Pancreas (tissue), 10 donors: ENCODE measurements at regions not wholly inside any gene's neighbourhood (a gene's known extent, or its start where the extent isn't known, plus 50 kb on each side); places are given as distances from the start of the nearest gene placed in this dataset.

Source experiments
- ATAC-seq, 4 donors: fragments of 200-7000 bp; cut with Tn5 transposase; one replicate each; pipeline versions ENCODE4 v1.8.0 to v1.9.1; 2020; ENCODE audit warnings: mild to moderate bottlenecking in 4 of 4, moderate library complexity in 4 of 4
- DNase-seq, 6 donors: peaks; one replicate each; pipeline ENCODE4 v3.0.0-alpha.2; 2020
- FAIRE-seq: peaks from 2 replicates; lab custom pipeline; 2012; peaks lifted over from hg19 to GRCh38; lab: Jason Lieb, UNC
- H3K27ac ChIP-seq, 4 donors: fragments of 200-600 bp; sonication (generic); 1 replicate in 3 of 4; 2 replicates in 1 of 4; pipeline versions ENCODE4 v1.5.0 to v1.8.0; 2020
- H3K27me3 ChIP-seq, 4 donors: fragments of 200-600 bp; one replicate each; pipeline ENCODE4 v1.8.0; 2021
- H3K36me3 ChIP-seq, 3 donors: fragments of 200-600 bp; sonication (generic) in 1 of 3; one replicate each; pipeline versions ENCODE4 v1.5.0 to v1.8.0; 2020 to 2021
- H3K4me1 ChIP-seq, 3 donors: fragments of 200-600 bp; one replicate each; pipeline ENCODE4 v1.8.0; 2021
- H3K4me3 ChIP-seq, 4 donors: fragments of 200-600 bp; sonication (generic) in 2 of 4; one replicate each; pipeline versions ENCODE4 v1.5.0 to v1.8.0; 2020 to 2021
- H3K9me3 ChIP-seq, 4 donors: fragments of 200-600 bp; one replicate each; pipeline ENCODE4 v1.8.0; 2021
- WGBS, 2 donors: extraction: QIAGEN DNeasy Blood & Tissue Kit; methylation state at CpG; one replicate each; pipeline ENCODE4 v1.1.7; 2013; 5-methylcytosine and 5-hydroxymethylcytosine counted together
- intact Hi-C, 3 donors: fragments of 100-400 bp; cut with DNase I; formaldehyde crosslinking; loops; one replicate each; pipeline versions ENCODE4 v1.11.1 to v1.14.2; 2022
- TF ChIP-seq, protein P1 (sequence below), 4 donors: fragments of 200-600 bp; sonication (generic) in 3 of 4; IDR thresholded peaks; one replicate each; pipeline versions ENCODE4 v1.5.0 to v1.8.0; 2021; ENCODE audit warnings: antibody characterized with exemption in 4 of 4
- donor health status: healthy with polysubstance abuse.
- donor health status: DM: no; HTN: no; CAD: no; lungs with moderate emphysema.
- donor health status: DM: no; HTN: no; CAD: no.
- donor health status: control.
- donor health status: control.
- donor health status: Bipolar disorder and iron deficiency.
- donor health status: DM: yes; HTN: yes; CAD: no.
- donor health status: DM: no; HTN: no; CAD: no.
- donor health status: DM: no; HTN: no; CAD: no.
- donor health status: DM: yes; HTN: yes; CAD: no.

- Histone ChIP-seq H3K27me3 (no peaks in the 10 kb centered on the region), H3K4me3 (no peak overlapping the region), H3K4me1 (no peaks in the 10 kb centered on the region), H3K27ac (no peak overlapping the region), H3K9me3 (no peaks in the 10 kb centered on the region), H3K36me3 (no peaks in the 10 kb centered on the region)
- ATAC-seq (no peak), FAIRE-seq (no peak), DNase-seq (no peak)
- WGBS, 2 donors: 56 to 78% methylated on average over 2 of the region's 2 CpGs
- intact Hi-C loops: no loop called here
- TF ChIP-seq, protein P1, sequence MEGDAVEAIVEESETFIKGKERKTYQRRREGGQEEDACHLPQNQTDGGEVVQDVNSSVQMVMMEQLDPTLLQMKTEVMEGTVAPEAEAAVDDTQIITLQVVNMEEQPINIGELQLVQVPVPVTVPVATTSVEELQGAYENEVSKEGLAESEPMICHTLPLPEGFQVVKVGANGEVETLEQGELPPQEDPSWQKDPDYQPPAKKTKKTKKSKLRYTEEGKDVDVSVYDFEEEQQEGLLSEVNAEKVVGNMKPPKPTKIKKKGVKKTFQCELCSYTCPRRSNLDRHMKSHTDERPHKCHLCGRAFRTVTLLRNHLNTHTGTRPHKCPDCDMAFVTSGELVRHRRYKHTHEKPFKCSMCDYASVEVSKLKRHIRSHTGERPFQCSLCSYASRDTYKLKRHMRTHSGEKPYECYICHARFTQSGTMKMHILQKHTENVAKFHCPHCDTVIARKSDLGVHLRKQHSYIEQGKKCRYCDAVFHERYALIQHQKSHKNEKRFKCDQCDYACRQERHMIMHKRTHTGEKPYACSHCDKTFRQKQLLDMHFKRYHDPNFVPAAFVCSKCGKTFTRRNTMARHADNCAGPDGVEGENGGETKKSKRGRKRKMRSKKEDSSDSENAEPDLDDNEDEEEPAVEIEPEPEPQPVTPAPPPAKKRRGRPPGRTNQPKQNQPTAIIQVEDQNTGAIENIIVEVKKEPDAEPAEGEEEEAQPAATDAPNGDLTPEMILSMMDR (IDR thresholded peaks at IDR 0.05): no peak
These were observed 106.5 kb upstream of the CRBN start for GRCh38 chr3:3286014-3286413.

DNA sequence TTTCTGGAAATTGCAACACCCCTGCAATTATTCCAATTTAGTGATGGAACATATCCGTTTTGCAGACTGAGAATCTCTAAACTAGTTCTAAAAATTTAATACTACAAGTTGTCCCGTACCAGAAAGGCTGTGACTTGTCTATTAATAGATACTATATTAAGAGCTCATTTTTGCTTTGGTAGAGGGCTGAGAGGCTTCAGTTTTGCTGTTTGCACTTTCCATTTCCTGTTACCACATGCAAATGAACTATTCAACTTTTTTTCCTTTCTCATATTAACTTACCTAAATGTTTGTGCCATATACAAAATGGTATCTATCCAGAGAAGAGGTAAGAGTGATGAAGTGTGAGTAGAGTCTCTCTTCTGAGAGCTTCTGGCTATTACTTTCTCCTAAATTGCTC lies 101.5 kb upstream of the CRBN start:
- Histone ChIP-seq H3K4me1 (no peaks in the 10 kb centered on the region), H3K4me3 (no peak overlapping the region), H3K27ac (no peak overlapping the region), H3K9me3 (no peaks in the 10 kb centered on the region), H3K36me3 (no peaks in the 10 kb centered on the region), H3K27me3 (no peaks in the 10 kb centered on the region)
- intact Hi-C loops: no loop called here
- 51 to 62% methylated on average over 2 of the region's 2 CpGs for WGBS, 2 donors
- TF ChIP-seq, protein P1 (IDR thresholded peaks at IDR 0.05): no peak
- no peak for ATAC-seq
- DNase-seq: no peak
- FAIRE-seq: no peak

DNA sequence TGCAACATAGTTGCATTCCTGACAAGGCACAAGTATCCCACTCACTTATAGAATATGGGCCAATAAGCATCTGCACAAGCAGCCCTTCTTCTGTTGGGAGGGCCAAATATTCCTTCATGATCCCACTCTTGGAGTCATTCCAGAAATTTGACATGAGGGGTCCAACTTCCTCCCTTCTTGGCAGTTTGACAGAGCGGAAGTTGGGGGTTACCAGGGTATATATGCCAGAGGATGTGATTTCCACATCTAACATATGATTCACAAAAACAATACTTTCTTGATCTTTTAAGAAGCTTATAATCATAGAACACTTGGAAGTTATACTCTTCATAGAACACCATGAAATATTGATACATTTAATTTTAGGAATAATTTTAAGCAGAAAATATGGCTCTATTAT lies 100.9 kb upstream of the CRBN start:
- FAIRE-seq (no peak), DNase-seq (no peak), ATAC-seq (no peak)
- Histone ChIP-seq H3K4me1 (no peaks in the 10 kb centered on the region), H3K27me3 (no peaks in the 10 kb centered on the region), H3K9me3 (no peaks in the 10 kb centered on the region), H3K36me3 (no peaks in the 10 kb centered on the region), H3K4me3 (no peak overlapping the region), H3K27ac (no peak overlapping the region)
- intact Hi-C loops: no loop called here
- TF ChIP-seq, protein P1 (IDR thresholded peaks at IDR 0.05): no peak
- 60 to 70% methylated on average over 1 of the region's 1 CpG for WGBS, 2 donors

DNA sequence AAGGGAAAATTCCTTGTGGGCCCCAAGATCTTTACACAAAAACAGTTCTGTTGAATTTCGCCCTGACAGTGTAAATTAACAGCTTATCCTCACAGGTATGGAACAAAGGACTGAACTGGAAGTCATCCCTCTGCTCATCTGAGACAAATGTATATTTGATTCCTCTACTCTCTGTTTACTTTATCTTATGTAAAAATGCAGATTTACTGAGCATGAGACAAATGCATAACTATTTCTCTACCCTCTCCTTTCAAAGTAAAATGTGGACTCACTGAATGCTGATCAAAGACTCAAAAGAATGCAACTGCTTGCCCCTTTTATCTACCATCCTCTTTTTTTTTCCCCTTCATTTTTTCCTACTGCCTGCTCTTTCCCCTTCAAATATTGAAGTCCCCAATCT lies 98.6 kb upstream of the CRBN start:
- Histone ChIP-seq H3K27me3 (no peaks in the 10 kb centered on the region), H3K36me3 (no peaks in the 10 kb centered on the region), H3K9me3 (no peaks in the 10 kb centered on the region), H3K4me1 (no peaks in the 10 kb centered on the region), H3K4me3 (no peak overlapping the region), H3K27ac (no peak overlapping the region)
- intact Hi-C loops: no loop called here
- TF ChIP-seq, protein P1 (IDR thresholded peaks at IDR 0.05): no peak
- 24 to 30% methylated on average over 1 of the region's 1 CpG for WGBS, 2 donors
- DNase-seq (no peak), ATAC-seq (no peak), FAIRE-seq (no peak)

DNA sequence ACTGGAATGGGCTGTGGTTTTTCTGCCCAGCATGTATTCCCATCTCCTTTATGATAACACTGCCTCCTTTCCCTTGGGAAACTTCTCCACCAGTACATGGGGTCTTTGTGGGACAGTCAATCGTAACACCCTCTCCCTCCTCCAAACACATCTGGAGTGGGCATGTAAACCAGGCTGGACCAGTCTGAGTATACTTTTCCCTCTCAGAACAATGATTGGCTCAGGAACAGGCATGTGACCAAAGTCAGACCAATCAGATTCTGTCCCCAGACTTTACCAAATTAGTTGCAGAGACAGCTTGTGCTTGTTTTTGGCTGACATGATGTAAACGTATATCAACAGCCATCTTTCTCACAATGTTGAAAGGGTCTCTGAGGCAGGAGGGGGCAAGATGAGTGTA lies 97.1 kb upstream of the CRBN start:
- TF ChIP-seq, protein P1 (IDR thresholded peaks at IDR 0.05): no peak
- DNase-seq (no peak), ATAC-seq (no peak), FAIRE-seq (no peak)
- Histone ChIP-seq H3K27ac (no peak overlapping the region), H3K4me3 (no peak overlapping the region), H3K27me3 (no peaks in the 10 kb centered on the region), H3K4me1 (no peaks in the 10 kb centered on the region), H3K9me3 (no peaks in the 10 kb centered on the region), H3K36me3 (no peaks in the 10 kb centered on the region)
- 69 to 83% methylated on average over 2 of the region's 2 CpGs for WGBS, 2 donors
- intact Hi-C loops: no loop called here
